NCI-H146 treated with DMSO at 0.1 percent for 48 hours (cell line): ENCODE measurements at regions not wholly inside any gene's neighbourhood (a gene's known extent, or its start where the extent isn't known, plus 50 kb on each side); places are given as distances from the start of the nearest gene placed in this dataset.

Experiments used
- DNase-seq: peaks from one replicate; lab custom pipeline; 2025; ENCODE audit not compliant: unreplicated experiment; lab: John Stamatoyannopoulos, UW

- no peak for DNase-seq
Measured at GRCh38 chr12:107464644-107465043, 221.0 kb upstream of the PWP1 start.

GRCh38 chr12:107465625-107466024 lies 220.0 kb upstream of the PWP1 start:
- no peak for DNase-seq

DNA sequence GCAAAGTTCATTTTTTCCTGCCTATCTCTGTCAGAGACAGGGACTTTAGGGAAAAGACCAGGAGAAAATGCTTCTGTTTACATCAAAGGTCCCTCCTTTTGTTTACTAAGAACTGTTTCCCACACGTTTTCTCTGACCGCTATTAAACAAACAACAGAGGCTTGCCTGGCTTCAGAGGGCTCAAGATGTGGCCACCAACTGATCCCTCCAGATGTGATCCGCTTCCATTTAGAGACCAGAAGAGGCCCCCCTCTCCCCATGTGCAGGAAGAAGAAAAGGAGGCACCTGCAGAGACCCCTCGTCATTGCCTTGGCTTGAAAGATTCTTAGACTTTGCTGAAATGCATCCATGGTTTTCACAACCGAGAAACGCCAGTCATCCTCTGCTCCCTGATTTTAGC lies 217.9 kb upstream of the PWP1 start:
- DNase-seq = no peak

DNA sequence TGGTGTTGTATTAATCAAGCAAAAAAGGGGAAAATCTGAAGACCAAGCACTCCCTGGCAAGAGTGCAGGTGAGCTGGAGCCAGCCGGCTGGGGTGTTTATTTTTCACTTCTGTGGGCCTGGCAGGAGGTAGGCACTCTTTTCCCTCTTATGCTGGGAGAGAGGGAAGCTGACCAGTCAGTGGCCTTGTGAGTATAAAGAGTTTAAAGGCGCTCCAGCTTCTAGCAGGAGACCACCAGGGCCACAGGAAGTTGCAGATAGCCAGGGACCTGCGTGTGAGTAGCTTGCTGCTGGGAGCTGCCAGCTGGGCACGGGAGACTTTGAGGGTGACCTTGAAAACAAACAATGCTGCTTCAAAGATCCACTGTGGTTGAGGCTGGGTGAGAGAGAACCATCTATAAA lies 217.4 kb upstream of the PWP1 start:
- peak; percentile 21 for DNase-seq

DNA sequence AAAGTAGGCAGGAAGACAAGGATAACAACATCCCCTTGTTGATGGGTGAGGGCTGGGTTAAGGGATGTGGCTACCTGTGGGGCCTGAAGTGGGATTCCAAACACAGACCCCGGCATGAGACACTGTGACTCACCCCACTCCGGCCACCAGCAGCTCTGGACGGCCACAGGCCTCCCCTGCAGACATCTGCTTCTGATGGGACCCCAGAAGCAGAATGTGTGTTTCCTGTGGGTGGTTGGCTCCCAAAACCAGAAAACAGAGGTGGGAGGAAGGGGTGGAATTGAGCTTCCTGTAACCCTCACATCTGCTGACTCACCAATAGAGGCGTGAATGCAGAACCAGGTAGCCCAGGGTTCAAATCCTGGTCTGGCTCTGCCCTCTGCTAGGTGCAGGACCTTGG lies 216.6 kb upstream of the PWP1 start:
- no peak for DNase-seq

DNA sequence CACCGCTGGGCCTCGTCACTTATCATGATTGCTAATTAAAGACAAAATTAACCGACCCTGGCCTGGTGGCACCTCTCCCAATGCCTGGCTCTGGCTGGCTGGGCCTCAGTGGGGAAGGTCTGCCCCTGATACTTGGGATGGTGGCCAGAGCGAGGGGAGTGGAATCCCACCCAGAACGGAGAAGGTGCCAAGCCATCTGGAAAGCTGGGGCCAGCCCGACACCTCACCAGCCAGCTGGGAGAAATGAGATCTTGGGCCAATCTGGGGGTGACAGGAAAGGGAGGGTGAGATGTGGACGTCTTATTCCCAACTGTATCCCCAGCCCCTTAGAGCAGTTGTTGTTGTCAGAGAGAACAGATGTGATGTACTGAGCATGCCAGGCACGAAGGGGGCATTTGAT lies 215.0 kb upstream of the PWP1 start:
- DNase-seq = no peak

DNA sequence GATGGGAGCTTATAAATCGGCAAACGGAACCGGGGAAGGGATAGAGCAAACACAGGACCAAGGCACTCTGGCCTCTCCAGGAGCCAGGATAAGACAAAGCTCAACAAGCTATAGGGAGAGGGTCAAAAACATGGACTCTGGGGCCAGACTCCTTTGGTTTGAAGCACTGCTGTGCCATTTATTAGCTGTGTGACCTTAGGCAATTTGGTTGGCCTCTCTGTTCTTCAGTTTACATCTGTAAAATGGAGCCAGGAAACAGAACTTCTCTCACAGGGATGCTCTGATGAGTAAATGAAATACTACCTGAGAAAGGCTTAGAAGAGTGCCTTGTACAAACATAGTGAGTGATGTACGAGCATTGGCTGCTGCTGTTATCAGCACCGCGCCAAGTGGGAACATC lies 213.3 kb upstream of the PWP1 start:
- DNase-seq = no peak

GRCh38 chr12:107474099-107474498 lies 211.5 kb upstream of the PWP1 start:
- DNase-seq = no peak

GRCh38 chr12:107474639-107475539 lies 210.7 kb upstream of the PWP1 start:
- DNase-seq = no peak

- no peak for DNase-seq
Measured at GRCh38 chr12:107475900-107476299, 209.7 kb upstream of the PWP1 start.

- no peak for DNase-seq
Measured at GRCh38 chr12:107477018-107477417, 208.6 kb upstream of the PWP1 start.

DNA sequence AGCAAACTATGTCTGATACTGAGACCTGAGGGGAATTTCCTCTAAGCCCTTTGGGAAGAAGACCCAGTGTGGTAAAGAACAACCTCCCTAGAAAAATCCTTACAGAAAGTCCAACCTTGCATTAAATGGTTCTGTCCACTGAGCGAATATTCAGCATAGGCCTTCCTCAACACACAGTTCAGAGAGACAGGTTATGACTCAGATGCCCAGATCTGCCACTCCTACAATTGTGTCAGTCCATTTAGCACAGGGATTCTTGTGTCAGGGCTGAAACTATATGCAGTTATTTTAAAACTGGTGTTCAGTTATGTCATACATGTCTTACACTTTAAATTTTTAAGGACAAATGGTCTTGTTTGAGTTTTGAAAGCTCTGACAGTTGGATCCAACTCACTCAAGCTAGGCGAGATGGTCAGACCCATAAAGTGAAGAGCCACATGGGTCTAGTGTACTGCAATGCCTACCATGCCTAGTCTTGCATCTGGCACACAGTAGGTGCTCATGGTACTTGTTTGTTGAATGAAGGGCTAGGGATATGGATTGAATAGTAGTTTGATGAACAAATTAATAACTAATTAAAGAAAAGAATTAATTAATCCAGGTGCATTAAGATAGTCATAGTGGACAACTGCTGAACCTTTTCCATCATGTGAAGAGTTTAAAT lies 207.5 kb upstream of the PWP1 start:
- DNase-seq = no peak

DNA sequence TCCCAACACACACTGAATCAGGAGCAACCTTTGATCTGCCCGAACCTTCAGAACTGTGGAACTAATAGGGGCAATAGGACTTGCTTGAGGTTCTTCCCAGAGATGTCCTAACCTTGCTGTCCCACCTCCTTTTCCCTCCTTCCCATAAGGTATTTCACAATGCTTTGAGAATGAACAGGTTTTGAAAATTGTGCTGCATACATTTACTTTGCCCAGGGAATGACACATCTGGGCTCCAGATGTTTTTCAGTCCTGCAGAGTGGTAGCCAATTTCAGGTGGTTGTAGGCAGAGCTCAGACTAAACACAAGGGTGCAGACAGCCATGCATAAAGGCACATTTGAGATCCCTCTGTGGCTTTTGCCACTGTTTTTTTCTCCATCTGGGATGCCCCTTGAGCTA lies 206.7 kb upstream of the PWP1 start:
- no peak for DNase-seq

DNA sequence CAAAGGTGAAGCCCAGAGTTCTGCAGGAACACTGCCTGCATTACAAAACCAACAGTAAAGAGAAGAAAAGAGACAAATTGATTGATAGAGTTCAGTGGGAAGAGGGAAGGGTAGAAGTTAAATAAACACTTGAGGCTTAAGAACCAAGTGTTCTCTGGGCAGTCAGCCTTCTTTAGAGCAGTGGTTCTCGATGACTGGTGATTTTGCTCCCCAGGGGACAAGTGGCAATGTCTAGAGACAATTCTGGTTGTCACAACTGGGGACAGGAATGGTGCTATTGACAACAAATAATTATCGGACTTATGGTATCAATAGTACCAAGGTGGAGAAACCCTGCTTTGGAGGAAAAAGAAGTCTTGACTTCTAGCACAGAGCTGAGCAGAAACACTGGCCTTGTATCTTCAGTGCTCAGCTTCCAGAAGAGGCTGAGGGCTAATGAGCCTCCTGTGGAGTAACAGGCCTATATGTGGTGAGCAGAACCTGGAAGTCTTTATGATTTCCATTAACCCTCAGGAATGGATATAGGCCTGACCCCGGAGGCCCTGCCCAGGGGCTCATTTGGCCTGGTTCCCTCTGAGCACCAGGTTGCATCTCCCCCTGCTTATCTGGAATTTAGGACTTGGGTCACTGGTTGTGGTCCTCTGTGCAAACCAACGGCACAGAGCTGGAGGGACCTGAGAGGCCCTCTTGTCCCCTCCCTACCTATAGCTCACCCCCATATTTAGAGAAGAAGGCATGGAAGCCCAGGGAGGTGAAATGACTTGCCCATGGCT lies 204.6 kb upstream of the PWP1 start:
- no peak for DNase-seq

GRCh38 chr12:107484230-107484629 lies 201.4 kb upstream of the PWP1 start:
- DNase-seq = no peak

DNA sequence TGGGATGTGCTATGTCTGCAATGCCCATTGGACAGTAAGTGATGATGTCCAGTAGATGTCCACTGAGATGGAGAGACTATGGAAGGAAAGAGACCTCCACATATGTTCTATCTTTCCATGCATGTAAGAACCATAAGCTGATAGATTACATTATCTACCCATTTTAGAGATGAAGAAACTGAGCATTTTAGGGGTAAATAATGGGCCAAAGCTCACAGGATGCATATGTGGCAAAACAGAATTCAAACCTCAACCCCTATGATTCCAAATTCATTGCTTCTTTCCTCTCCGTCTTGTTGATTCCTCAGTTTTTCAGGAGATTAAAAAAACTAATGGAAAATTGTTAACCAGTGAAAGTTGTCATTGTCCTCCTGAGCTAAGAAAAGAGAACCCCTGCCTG lies 200.7 kb upstream of the PWP1 start:
- DNase-seq = no peak

DNA sequence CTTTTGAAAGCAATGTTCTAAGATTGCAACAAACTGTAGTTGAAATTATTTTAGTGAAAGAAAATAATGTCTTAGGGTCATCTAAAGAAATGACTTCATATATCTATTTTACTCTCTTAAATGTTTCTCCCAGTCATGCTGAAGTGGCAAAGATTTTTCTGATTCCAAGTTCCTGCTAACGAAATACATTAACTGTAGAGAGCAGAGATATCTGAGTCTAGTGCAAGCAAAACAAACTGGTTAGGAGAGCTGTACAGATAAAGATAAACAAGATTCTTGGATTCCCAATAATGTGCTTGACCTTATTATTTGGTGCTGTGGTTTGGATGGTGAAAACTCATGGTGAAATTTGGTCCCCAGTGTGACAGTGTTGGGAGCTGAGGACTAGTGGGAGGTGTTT lies 199.9 kb upstream of the PWP1 start:
- DNase-seq = no peak

DNA sequence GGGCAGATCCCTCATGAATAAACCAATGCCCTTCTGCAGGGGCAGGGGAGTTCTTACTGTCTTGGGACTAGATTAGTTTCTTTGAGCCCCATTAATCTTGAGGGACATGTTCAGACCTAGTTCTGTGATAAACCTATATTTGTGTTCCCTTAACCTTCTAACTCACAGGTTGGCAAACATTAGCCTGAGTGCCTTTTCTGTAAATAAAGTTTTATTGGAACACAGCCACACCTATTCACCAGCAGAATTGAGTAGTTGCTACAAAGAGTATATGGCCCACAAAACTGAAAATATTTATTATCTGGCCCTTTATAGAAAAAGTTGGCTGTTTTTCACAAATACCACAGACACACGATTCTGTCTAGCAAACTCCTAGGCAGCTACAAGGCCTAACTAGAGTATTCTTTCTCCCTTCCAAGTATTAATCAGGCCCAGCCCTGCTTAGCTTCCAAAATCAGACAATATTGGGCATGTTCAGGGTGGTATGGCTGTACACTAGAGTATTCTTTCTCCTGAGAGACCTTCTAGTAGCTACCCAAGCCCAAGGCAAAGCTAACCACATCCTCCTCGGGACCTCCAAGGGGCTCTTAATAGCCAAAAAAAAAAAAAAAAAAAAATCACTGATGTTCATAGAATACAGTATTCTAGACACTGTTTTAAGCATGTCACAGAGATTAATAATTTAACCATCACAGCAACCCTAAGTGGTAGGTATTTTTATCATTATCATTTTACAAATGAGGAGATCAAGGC lies 199.3 kb upstream of the PWP1 start:
- DNase-seq = no peak

DNA sequence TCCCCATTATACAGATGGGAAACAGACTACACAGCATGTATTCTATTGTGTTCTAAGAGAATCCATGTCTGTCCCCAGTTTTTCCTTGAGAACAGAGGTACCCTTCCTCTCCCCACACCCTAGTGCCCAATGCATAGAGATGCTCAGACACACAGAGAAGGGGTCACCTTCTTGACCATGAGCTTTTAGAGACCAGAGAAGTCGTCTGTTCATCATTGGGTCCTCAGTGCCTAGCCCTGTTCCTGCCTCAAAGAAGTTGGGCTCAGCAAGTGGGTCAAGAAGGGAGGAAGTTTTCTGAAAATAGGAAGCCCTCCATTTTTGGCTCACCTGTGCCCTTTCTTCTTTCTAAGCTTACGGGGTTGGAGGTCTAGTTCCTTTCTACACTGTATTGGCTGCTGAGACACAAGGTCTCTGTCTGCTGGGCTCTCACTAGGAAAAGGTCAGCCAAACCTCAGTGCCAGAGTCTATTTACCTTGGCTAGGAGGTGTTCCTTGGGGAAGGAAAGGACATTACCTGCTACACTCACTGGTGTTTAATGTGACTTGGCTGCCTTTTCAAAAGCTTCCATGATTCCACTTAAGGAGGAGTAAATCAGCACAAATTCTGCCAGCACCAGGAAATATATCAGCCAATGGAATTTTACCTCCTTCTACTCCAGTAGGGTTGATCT lies 198.5 kb upstream of the PWP1 start:
- no peak for DNase-seq

DNA sequence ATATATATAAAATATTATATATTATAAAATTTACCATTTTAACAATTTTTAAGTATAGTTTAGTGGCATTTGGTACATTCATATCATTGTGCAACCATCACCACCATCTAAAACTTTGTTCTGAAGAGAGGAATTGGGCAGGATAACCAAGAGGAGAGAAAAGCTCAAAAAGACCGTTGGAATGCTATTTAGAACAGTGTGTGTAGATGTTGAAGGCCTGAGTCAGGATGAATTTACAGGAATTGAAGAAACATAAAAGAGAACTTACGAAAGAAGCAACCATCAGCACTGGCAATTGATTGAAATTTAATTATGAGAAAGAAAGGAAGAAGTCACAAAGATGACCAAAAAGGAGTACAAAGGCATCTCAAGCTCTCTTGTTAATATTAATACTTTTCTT lies 196.9 kb upstream of the PWP1 start:
- no peak for DNase-seq

DNA sequence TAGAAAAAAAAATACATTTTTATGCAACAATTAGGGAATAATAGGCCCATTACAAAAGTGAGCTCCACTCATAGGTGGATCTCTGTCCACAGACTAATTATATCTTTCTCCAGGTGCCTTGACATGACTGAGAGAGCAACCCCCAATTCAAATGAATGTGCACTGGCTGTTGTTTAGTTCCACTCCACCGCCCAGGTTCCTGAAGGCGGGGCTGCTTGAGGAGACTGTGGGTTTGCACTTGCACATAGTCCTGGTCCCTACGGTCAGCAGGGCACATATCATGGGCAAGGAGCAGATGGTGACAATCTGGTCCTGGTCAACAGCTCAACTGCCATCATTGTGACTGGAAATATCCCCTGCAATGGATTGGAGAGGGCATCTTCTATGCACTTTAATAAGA lies 195.6 kb upstream of the PWP1 start:
- DNase-seq = no peak
